WTC11 (cell line): ENCODE measurements at regions not wholly inside any gene's neighbourhood (a gene's known extent, or its start where the extent isn't known, plus 50 kb on each side); places are given as distances from the start of the nearest gene placed in this dataset.

Experiments
- ATAC-seq: fragments of 200-7000 bp; cut with Tn5 transposase; 2 replicates; pipeline ENCODE4 v1.10.0; 2021; ENCODE audit warnings: mild to moderate bottlenecking, moderate library complexity
- CTCF ChIA-PET: fragments of 300-600 bp; sonication (Branson Sonifier 250); formaldehyde crosslinking; loops from one replicate; lab custom pipeline; 2021; ENCODE audit warnings: antibody characterized with exemption; lab: Charles Lee
- POLR2A ChIA-PET: fragments of 350-600 bp; sonication (Branson Sonifier 250); formaldehyde crosslinking; loops from one replicate; lab custom pipeline; 2021; ENCODE audit warnings: antibody characterized with exemption; lab: Charles Lee
- DNase-seq: peaks from one replicate; pipeline ENCODE4 v3.0.0; 2021; ENCODE audit warnings: low spot score
- H3K27ac Mint-ChIP-seq: 2 replicates; pipeline ENCODE4 v1.8.0; 2021; ENCODE audit warnings: mixed read lengths
- H3K27me3 Mint-ChIP-seq: 2 replicates; pipeline ENCODE4 v1.8.0; 2021; ENCODE audit warnings: low read depth, mild to moderate bottlenecking, moderate library complexity, mixed read lengths
- H3K36me3 Mint-ChIP-seq: 2 replicates; pipeline ENCODE4 v1.8.0; 2021; ENCODE audit warnings: mixed read lengths
- H3K4me1 Mint-ChIP-seq: 2 replicates; pipeline ENCODE4 v1.8.0; 2022; ENCODE audit warnings: mixed read lengths
- H3K4me3 Mint-ChIP-seq: 2 replicates; pipeline ENCODE4 v1.8.0; 2021; ENCODE audit warnings: mild to moderate bottlenecking, moderate library complexity, mixed read lengths
- H3K9me3 Mint-ChIP-seq: 2 replicates; pipeline ENCODE4 v1.8.0; 2021; ENCODE audit warnings: mixed read lengths
- AR ChIP-seq: fragments of 250-450 bp; sonication (Bioruptor Pico); IDR thresholded peaks from 2 replicates; pipeline ENCODE4 v1.9.0; 2021; ENCODE audit warnings: mild to moderate bottlenecking
- ATF1 ChIP-seq: sonication (generic); formaldehyde crosslinking; IDR thresholded peaks from 2 replicates; pipeline ENCODE4 v1.8.1; 2023; ENCODE audit warnings: mild to moderate bottlenecking, moderate library complexity, missing genetic modification reagents
- CREM ChIP-seq: sonication (generic); formaldehyde crosslinking; IDR thresholded peaks from 2 replicates; pipeline ENCODE4 v1.8.1; 2022; ENCODE audit warnings: mild to moderate bottlenecking, missing genetic modification reagents, moderate library complexity
- ELF4 ChIP-seq: sonication (generic); formaldehyde crosslinking; IDR thresholded peaks from 2 replicates; pipeline ENCODE4 v1.8.1; 2022; ENCODE audit warnings: low read depth, mild to moderate bottlenecking, moderate library complexity, missing genetic modification reagents
- FOXP1 ChIP-seq: sonication (generic); formaldehyde crosslinking; IDR thresholded peaks from 2 replicates; pipeline ENCODE4 v1.8.0; 2022; ENCODE audit warnings: missing genetic modification reagents, mild to moderate bottlenecking, moderate library complexity, borderline replicate concordance
- FOXP4 ChIP-seq: sonication (generic); formaldehyde crosslinking; IDR thresholded peaks from 2 replicates; pipeline ENCODE4 v1.8.0; 2022; ENCODE audit warnings: mild to moderate bottlenecking, missing genetic modification reagents
- IRF2 ChIP-seq: sonication (generic); formaldehyde crosslinking; IDR thresholded peaks from 2 replicates; pipeline ENCODE4 v1.8.0; 2022; ENCODE audit warnings: low read depth, missing genetic modification reagents, borderline replicate concordance
- NFATC4 ChIP-seq: fragments of 250-450 bp; sonication (Bioruptor Pico); IDR thresholded peaks from 2 replicates; pipeline ENCODE4 v1.9.0; 2021; ENCODE audit warnings: mild to moderate bottlenecking
- OVOL2 ChIP-seq: fragments of 250-450 bp; sonication (Bioruptor Pico); IDR thresholded peaks from 2 replicates; pipeline ENCODE4 v1.9.0; 2021; ENCODE audit warnings: mild to moderate bottlenecking, borderline replicate concordance
- SOX15 ChIP-seq: fragments of 250-450 bp; sonication (Bioruptor Pico); IDR thresholded peaks from 2 replicates; pipeline ENCODE4 v1.9.0; 2021; ENCODE audit warnings: mild to moderate bottlenecking
- ZNF138 ChIP-seq: sonication (generic); formaldehyde crosslinking; conservative IDR thresholded peaks from 2 replicates; pipeline ENCODE4 v1.8.1; 2022; ENCODE audit warnings: mild to moderate bottlenecking, moderate library complexity, missing genetic modification reagents
- ZNF263 ChIP-seq: sonication (generic); formaldehyde crosslinking; IDR thresholded peaks from 2 replicates; pipeline ENCODE4 v1.8.1; 2022; ENCODE audit warnings: low read depth, mild to moderate bottlenecking, moderate library complexity, missing genetic modification reagents
- ZNF317 ChIP-seq: sonication (generic); formaldehyde crosslinking; IDR thresholded peaks from 2 replicates; pipeline ENCODE4 v1.8.1; 2023; ENCODE audit warnings: low read depth, mild to moderate bottlenecking, moderate library complexity, missing genetic modification reagents, borderline replicate concordance
- ZNF425 ChIP-seq: fragments of 250-450 bp; sonication (Bioruptor Pico); conservative IDR thresholded peaks from 2 replicates; pipeline ENCODE4 v1.9.0; 2021; ENCODE audit warnings: mild to moderate bottlenecking
- TF ChIP-seq, protein P1 (sequence below): sonication (generic); formaldehyde crosslinking; IDR thresholded peaks from 2 replicates; pipeline ENCODE4 v1.8.1; 2022; ENCODE audit warnings: mild to moderate bottlenecking, missing genetic modification reagents, moderate library complexity, borderline replicate concordance
- TF ChIP-seq, protein P2 (sequence below): sonication (generic); formaldehyde crosslinking; IDR thresholded peaks from 2 replicates; pipeline ENCODE4 v1.8.1; 2022; ENCODE audit warnings: low read depth, mild to moderate bottlenecking, moderate library complexity, missing genetic modification reagents, borderline replicate concordance

DNA sequence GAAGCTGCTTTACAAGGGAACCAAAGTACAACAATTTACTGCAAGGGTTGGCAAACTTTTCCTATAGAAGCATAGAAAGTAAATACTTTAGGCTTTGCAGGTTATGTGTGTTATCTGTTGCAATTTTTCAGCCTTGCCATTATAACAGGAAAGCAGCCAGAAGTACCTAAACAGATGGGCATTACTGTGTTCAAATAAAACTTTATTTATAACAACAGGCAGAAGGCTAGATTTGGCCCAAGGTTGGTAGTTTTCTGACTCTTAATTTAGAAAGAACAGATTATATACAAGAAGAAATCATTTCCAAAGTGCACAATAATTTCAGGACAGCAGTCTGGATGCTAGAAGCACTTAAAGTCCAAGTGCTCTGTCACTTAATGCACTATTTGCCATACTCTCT is 307.1 kb downstream of the ANKRD7 start:
- no peak for DNase-seq
- Mint-ChIP-seq H3K9me3 (no peaks in the 10 kb centered on the region), H3K27me3 (no peaks in the 10 kb centered on the region), H3K36me3 (no peaks in the 10 kb centered on the region), H3K4me3 (no peak overlapping the region), H3K27ac (no peak overlapping the region), H3K4me1 (peaks cover 2% of the 10 kb centered on the region)
- no peak for ATAC-seq
- CTCF ChIA-PET: no interaction called here
- POLR2A ChIA-PET: no interaction called here
- TF ChIP-seq NFATC4 (CRISPR knock-in tag) (no peak), FOXP4 (CRISPR knock-in tag) (no peak), IRF2 (no peak), OVOL2 (no peak), SOX15 (CRISPR knock-in tag) (no peak), ZNF425 (CRISPR knock-in tag) (no peak), ELF4 (CRISPR knock-in tag) (no peak), CREM (CRISPR knock-in tag) (no peak), ATF1 (CRISPR knock-in tag) (no peak), FOXP1 (CRISPR knock-in tag) (no peak)
- TF ChIP-seq, protein P1, sequence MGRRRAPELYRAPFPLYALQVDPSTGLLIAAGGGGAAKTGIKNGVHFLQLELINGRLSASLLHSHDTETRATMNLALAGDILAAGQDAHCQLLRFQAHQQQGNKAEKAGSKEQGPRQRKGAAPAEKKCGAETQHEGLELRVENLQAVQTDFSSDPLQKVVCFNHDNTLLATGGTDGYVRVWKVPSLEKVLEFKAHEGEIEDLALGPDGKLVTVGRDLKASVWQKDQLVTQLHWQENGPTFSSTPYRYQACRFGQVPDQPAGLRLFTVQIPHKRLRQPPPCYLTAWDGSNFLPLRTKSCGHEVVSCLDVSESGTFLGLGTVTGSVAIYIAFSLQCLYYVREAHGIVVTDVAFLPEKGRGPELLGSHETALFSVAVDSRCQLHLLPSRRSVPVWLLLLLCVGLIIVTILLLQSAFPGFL (CRISPR knock-in tag): no peak
- TF ChIP-seq, protein P2, sequence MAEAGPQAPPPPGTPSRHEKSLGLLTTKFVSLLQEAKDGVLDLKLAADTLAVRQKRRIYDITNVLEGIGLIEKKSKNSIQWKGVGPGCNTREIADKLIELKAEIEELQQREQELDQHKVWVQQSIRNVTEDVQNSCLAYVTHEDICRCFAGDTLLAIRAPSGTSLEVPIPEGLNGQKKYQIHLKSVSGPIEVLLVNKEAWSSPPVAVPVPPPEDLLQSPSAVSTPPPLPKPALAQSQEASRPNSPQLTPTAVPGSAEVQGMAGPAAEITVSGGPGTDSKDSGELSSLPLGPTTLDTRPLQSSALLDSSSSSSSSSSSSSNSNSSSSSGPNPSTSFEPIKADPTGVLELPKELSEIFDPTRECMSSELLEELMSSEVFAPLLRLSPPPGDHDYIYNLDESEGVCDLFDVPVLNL (CRISPR knock-in tag): no peak

DNA sequence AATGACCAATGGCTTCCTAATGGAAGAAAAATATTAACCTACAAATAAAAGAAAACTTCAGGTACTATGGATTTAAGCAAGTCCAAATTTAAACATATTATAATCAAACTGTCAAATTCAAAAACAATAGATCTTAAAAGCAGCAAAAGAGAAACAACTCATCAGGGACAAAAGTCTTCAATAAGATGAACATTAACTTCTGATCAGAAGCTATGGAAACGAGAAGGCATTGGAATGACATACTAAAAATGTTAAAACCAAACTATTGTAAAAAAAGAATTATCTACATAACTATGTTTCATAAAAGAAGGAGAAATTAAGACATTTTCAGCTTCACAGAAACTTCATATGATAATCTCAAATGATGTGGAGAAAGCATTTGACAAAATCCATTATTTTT is 334.7 kb downstream of the ANKRD7 start:
- H3K27me3 Mint-ChIP-seq: no peaks in the 10 kb centered on the region
- POLR2A ChIA-PET: no interaction called here
- H3K4me1 Mint-ChIP-seq: no peaks in the 10 kb centered on the region
- DNase-seq (no peak), ATAC-seq (no peak)
- peaks cover 41% of the 10 kb centered on the region for H3K9me3 Mint-ChIP-seq
- CTCF ChIA-PET: no interaction called here
- H3K36me3 Mint-ChIP-seq: peaks cover 13% of the 10 kb centered on the region
- TF ChIP-seq ZNF263 (no peak), ZNF317 (CRISPR knock-in tag) (peak; percentile 94), ZNF138 (no peak), AR (CRISPR knock-in tag) (no peak), FOXP4 (CRISPR knock-in tag) (no peak)
- no peak overlapping the region for H3K4me3 Mint-ChIP-seq
- no peak overlapping the region for H3K27ac Mint-ChIP-seq
